ENCODE measurements at regions not wholly inside any gene's neighbourhood (a gene's known extent, or its start where the extent isn't known, plus 50 kb on each side); places are given as distances from the start of the nearest gene placed in this dataset.

DNA sequence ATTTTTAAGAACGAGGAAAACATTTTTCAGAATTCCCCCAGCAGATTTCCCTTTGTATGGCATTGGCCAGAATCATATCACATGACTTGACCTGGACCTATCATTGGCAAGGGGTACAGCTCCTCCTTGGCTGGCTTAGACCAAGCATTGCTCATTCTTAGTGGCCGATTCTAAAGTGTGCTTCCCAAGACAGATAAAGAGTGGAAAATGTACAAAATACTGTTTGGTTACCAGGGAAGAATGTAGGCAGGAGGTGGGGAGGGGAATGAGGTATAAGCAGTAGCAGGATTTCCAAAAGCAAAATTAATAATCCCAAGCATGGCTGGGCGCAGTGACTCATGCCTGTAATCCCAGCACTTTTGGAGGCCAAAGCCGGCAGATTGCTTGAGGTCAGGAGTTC lies 75.6 kb upstream of the KRTAP11-1 start:
- in situ Hi-C loops (cut with HindIII; ENCODE audit: low pct_unique_long_range_greater_than_20kb, low sequenced_read_pairs), result no loop called here
- no TSS peak for BruUV-seq (replicated peaks)

GRCh38 chr21:30953605-30954004 lies 72.2 kb upstream of the KRTAP11-1 start:
- CTCF ChIA-PET, result no interaction called here
- in situ Hi-C loops (cut with HindIII; ENCODE audit: low pct_unique_long_range_greater_than_20kb, low sequenced_read_pairs) (no loop called here), intact Hi-C loops (cut with micrococcal nuclease; ENCODE audit: unreplicated experiment) (no loop called here)
- H3K4me3 ChIP-seq (ENCODE audit: low read depth in 2 of 2, low read length in 2 of 2), result no peak overlapping the region
- H3K4me1 ChIP-seq (ENCODE audit: control insufficient read depth, insufficient read depth, low read length), result no peaks in the 10 kb centered on the region
- H3K36me3 ChIP-seq (ENCODE audit: control insufficient read depth, insufficient read depth, low read length), result no peaks in the 10 kb centered on the region
- POLR2A ChIA-PET, result no interaction called here
- BruUV-seq (replicated peaks), result no TSS peak
- ATAC-seq, result no peak
- H3K27ac ChIP-seq (ENCODE audit: low read length), result no peak overlapping the region
- no peaks in the 10 kb centered on the region for H3K27me3 ChIP-seq (ENCODE audit: control insufficient read depth, insufficient read depth, low read length)
- H3K9me3 ChIP-seq (ENCODE audit: control insufficient read depth, insufficient read depth, low read depth, low read length), result no peaks in the 10 kb centered on the region
- no peak for TF ChIP-seq TCF7L2 (IDR thresholded peaks at IDR 0.05; ENCODE audit: low read depth, low read length)
- no peak for TF ChIP-seq POLR2AphosphoS5 (IDR thresholded peaks at IDR 0.05; ENCODE audit: low read depth, low read length)
- TF ChIP-seq, protein P1, sequence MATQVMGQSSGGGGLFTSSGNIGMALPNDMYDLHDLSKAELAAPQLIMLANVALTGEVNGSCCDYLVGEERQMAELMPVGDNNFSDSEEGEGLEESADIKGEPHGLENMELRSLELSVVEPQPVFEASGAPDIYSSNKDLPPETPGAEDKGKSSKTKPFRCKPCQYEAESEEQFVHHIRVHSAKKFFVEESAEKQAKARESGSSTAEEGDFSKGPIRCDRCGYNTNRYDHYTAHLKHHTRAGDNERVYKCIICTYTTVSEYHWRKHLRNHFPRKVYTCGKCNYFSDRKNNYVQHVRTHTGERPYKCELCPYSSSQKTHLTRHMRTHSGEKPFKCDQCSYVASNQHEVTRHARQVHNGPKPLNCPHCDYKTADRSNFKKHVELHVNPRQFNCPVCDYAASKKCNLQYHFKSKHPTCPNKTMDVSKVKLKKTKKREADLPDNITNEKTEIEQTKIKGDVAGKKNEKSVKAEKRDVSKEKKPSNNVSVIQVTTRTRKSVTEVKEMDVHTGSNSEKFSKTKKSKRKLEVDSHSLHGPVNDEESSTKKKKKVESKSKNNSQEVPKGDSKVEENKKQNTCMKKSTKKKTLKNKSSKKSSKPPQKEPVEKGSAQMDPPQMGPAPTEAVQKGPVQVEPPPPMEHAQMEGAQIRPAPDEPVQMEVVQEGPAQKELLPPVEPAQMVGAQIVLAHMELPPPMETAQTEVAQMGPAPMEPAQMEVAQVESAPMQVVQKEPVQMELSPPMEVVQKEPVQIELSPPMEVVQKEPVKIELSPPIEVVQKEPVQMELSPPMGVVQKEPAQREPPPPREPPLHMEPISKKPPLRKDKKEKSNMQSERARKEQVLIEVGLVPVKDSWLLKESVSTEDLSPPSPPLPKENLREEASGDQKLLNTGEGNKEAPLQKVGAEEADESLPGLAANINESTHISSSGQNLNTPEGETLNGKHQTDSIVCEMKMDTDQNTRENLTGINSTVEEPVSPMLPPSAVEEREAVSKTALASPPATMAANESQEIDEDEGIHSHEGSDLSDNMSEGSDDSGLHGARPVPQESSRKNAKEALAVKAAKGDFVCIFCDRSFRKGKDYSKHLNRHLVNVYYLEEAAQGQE (IDR thresholded peaks at IDR 0.05; ENCODE audit: insufficient read depth in 1 of 2, low read depth in 2 of 2, low read length in 1 of 2), result no peak
- TF ChIP-seq, protein P2, sequence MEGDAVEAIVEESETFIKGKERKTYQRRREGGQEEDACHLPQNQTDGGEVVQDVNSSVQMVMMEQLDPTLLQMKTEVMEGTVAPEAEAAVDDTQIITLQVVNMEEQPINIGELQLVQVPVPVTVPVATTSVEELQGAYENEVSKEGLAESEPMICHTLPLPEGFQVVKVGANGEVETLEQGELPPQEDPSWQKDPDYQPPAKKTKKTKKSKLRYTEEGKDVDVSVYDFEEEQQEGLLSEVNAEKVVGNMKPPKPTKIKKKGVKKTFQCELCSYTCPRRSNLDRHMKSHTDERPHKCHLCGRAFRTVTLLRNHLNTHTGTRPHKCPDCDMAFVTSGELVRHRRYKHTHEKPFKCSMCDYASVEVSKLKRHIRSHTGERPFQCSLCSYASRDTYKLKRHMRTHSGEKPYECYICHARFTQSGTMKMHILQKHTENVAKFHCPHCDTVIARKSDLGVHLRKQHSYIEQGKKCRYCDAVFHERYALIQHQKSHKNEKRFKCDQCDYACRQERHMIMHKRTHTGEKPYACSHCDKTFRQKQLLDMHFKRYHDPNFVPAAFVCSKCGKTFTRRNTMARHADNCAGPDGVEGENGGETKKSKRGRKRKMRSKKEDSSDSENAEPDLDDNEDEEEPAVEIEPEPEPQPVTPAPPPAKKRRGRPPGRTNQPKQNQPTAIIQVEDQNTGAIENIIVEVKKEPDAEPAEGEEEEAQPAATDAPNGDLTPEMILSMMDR (IDR thresholded peaks at IDR 0.05), result no peak
- TF ChIP-seq SIN3A (IDR thresholded peaks at IDR 0.05; ENCODE audit: borderline replicate concordance, insufficient read depth, low read depth, low read length), result no peak
- DNase-seq (ENCODE audit: low read depth, low spot score), result no peak

More for the DNA sequence above, 75.6 kb upstream of the KRTAP11-1 start:
- H3K27me3 ChIP-seq (ENCODE audit: control insufficient read depth, insufficient read depth, low read length), result no peaks in the 10 kb centered on the region
- ATAC-seq (no peak), DNase-seq (ENCODE audit: low read depth, low spot score) (no peak)
- intact Hi-C loops (cut with micrococcal nuclease; ENCODE audit: unreplicated experiment), result no loop called here
- ChIA-PET POLR2A (no interaction called here), CTCF (no interaction called here)
- TF ChIP-seq SIN3A (IDR thresholded peaks at IDR 0.05; ENCODE audit: borderline replicate concordance, insufficient read depth, low read depth, low read length) (no peak), POLR2AphosphoS5 (IDR thresholded peaks at IDR 0.05; ENCODE audit: low read depth, low read length) (no peak), TCF7L2 (IDR thresholded peaks at IDR 0.05; ENCODE audit: low read depth, low read length) (no peak)
- TF ChIP-seq, protein P2 (IDR thresholded peaks at IDR 0.05), result no peak
- TF ChIP-seq, protein P1 (IDR thresholded peaks at IDR 0.05; ENCODE audit: insufficient read depth in 1 of 2, low read depth in 2 of 2, low read length in 1 of 2), result no peak
- H3K27ac ChIP-seq (ENCODE audit: low read length), result no peak overlapping the region
- no peak overlapping the region for H3K4me3 ChIP-seq (ENCODE audit: low read depth in 2 of 2, low read length in 2 of 2)
- no peaks in the 10 kb centered on the region for H3K4me1 ChIP-seq (ENCODE audit: control insufficient read depth, insufficient read depth, low read length)
- H3K9me3 ChIP-seq (ENCODE audit: control insufficient read depth, insufficient read depth, low read depth, low read length), result no peaks in the 10 kb centered on the region
- no peaks in the 10 kb centered on the region for H3K36me3 ChIP-seq (ENCODE audit: control insufficient read depth, insufficient read depth, low read length)

Measured in Panc1 (cell line).